SK-N-SH (cell line): ENCODE measurements at regions not wholly inside any gene's neighbourhood (a gene's known extent, or its start where the extent isn't known, plus 50 kb on each side); places are given as distances from the start of the nearest gene placed in this dataset.

Source experiments
- CTCF ChIA-PET: fragments of 300-600, 350-600 bp; formaldehyde crosslinking; extraction: SDS; loops from one replicate; lab custom pipeline; 2021; lab: Yijun Ruan, JAX
- POLR2A ChIA-PET: fragments of 350-600 bp; sonication (Branson Sonifier 250); formaldehyde crosslinking; extraction: SDS; loops from one replicate; lab custom pipeline; 2020; ENCODE audit warnings: antibody characterized with exemption, inconsistent platforms; lab: Yijun Ruan, JAX
- DNase-seq: peaks from one replicate; pipeline ENCODE4 v3.0.0; 2012
- H2AFZ ChIP-seq: fragments of 200-600 bp; sonication (generic); 2 replicates; pipeline ENCODE4 v1.8.1; 2016; ENCODE audit warnings: antibody characterized with exemption, mild to moderate bottlenecking, low read depth
- H3F3A ChIP-seq: fragments of 200-600 bp; sonication (generic); replicated peaks from 2 replicates; pipeline ENCODE3; 2016; ENCODE audit warnings: antibody characterized with exemption, mild to moderate bottlenecking; ENCODE audit not compliant: insufficient read depth
- H3K27ac ChIP-seq, 2 experiments: fragments of 200-500 bp in 1 of 2; fragments of 200-600 bp in 1 of 2; sonication (Bioruptor generic) in 1 of 2; sonication (generic), shearing (Covaris generic) in 1 of 2; 2 replicates each; pipeline versions ENCODE4 v1.5.1 to v1.6.1; 2014 to 2016; ENCODE audit warnings: low read depth in 2 of 2, inconsistent platforms in 1 of 2, low read length in 1 of 2, mild to moderate bottlenecking in 1 of 2, mixed read lengths in 1 of 2
- H3K27me3 ChIP-seq: fragments of 200-600 bp; sonication (generic), shearing (Covaris generic); 2 replicates; pipeline ENCODE4 v1.6.1; 2016; ENCODE audit warnings: mixed run types; ENCODE audit not compliant: insufficient read depth
- H3K36me3 ChIP-seq, 2 experiments: fragments of 200-500 bp in 1 of 2; fragments of 200-600 bp in 1 of 2; sonication (Bioruptor generic) in 1 of 2; sonication (generic) in 1 of 2; replicated peaks in 1 of 2; 2 replicates each; pipeline versions ENCODE3 to v1.5.1; 2014 to 2016; ENCODE audit warnings: low read length in 1 of 2, mild to moderate bottlenecking in 1 of 2; ENCODE audit not compliant: insufficient read depth in 2 of 2, control insufficient read depth in 1 of 2
- H3K4me1 ChIP-seq, 2 experiments: fragments of 200-500 bp in 1 of 2; fragments of 200-600 bp in 1 of 2; sonication (Bioruptor generic) in 1 of 2; sonication (generic), shearing (Covaris generic) in 1 of 2; 2 replicates each; pipeline versions ENCODE4 v1.5.1 to v1.6.1; 2014 to 2016; ENCODE audit warnings: low read depth in 1 of 2, low read length in 1 of 2, mixed run types in 1 of 2; ENCODE audit not compliant: insufficient read depth in 2 of 2, control insufficient read depth in 1 of 2
- H3K4me2 ChIP-seq: fragments of 200-600 bp; sonication (generic), shearing (Covaris generic); 2 replicates; pipeline ENCODE4 v1.6.1; 2017; ENCODE audit warnings: mixed run types
- H3K4me3 ChIP-seq, 2 experiments: fragments of 200-500 bp in 1 of 2; fragments of 200-600 bp in 1 of 2; sonication (Bioruptor generic) in 1 of 2; sonication (generic), shearing (Covaris generic) in 1 of 2; 2 replicates each; pipeline versions ENCODE4 v1.5.1 to v1.8.1; 2014 to 2016; ENCODE audit warnings: low read depth in 2 of 2, inconsistent platforms in 1 of 2, low read length in 1 of 2, mild to moderate bottlenecking in 1 of 2, mixed read lengths in 1 of 2, moderate library complexity in 1 of 2
- H3K79me2 ChIP-seq: fragments of 200-600 bp; sonication (generic); 2 replicates; pipeline ENCODE4 v1.8.1; 2017; ENCODE audit warnings: mild to moderate bottlenecking; ENCODE audit not compliant: insufficient read depth
- H3K9ac ChIP-seq: fragments of 200-600 bp; sonication (generic); 2 replicates; pipeline ENCODE4 v1.6.1; 2017; ENCODE audit warnings: mixed run types
- H3K9me2 ChIP-seq: fragments of 200-600 bp; sonication (generic); 2 replicates; pipeline ENCODE4 v1.6.1; 2017; ENCODE audit warnings: mixed run types
- H3K9me3 ChIP-seq: fragments of 200-600 bp; sonication (generic); 2 replicates; pipeline ENCODE4 v1.6.1; 2017; ENCODE audit warnings: mixed run types, mild to moderate bottlenecking, moderate library complexity
- H4K20me1 ChIP-seq: fragments of 200-600 bp; sonication (generic); 2 replicates; pipeline ENCODE4 v1.6.1; 2017; ENCODE audit warnings: mild to moderate bottlenecking, mixed run types; ENCODE audit not compliant: insufficient read depth
- ELF1 ChIP-seq: IDR thresholded peaks from 2 replicates; pipeline ENCODE4 v1.4.0; 2012
- EZH2phosphoT487 ChIP-seq: fragments of 200-600 bp; sonication (generic); IDR thresholded peaks from 2 replicates; pipeline ENCODE4 v1.6.1; 2017; ENCODE audit warnings: low read depth, mixed run types, mild to moderate bottlenecking, antibody characterized with exemption, moderate library complexity, borderline replicate concordance
- FOSL2 ChIP-seq: IDR thresholded peaks from 2 replicates; pipeline ENCODE4 v1.4.0; 2012; ENCODE audit warnings: low read depth, mild to moderate bottlenecking, moderate library complexity, borderline replicate concordance
- GABPA ChIP-seq: IDR thresholded peaks from 2 replicates; pipeline ENCODE4 v1.4.0; 2012; ENCODE audit warnings: low read depth, mild to moderate bottlenecking
- GATA2 ChIP-seq: sonication (generic); formaldehyde crosslinking; IDR thresholded peaks from 2 replicates; pipeline ENCODE4 v1.5.0; 2020; ENCODE audit warnings: mild to moderate bottlenecking, missing genetic modification reagents
- MEF2A ChIP-seq: IDR thresholded peaks from 2 replicates; pipeline ENCODE4 v1.4.0; 2012; ENCODE audit warnings: low read depth, borderline replicate concordance
- MXI1 ChIP-seq: IDR thresholded peaks from 2 replicates; pipeline ENCODE4 v1.6.1; 2012; ENCODE audit warnings: mild to moderate bottlenecking, low read depth, low read length, improper control_type of control experiment
- NFIC ChIP-seq: IDR thresholded peaks from 2 replicates; pipeline ENCODE4 v1.4.0; 2012; ENCODE audit warnings: borderline replicate concordance
- POLR2AphosphoS5 ChIP-seq: IDR thresholded peaks from 2 replicates; pipeline ENCODE4 v1.6.1; 2012; ENCODE audit warnings: low read depth, low read length
- RAD21 ChIP-seq: IDR thresholded peaks from 2 replicates; pipeline ENCODE4 v1.6.1; 2012; ENCODE audit warnings: mild to moderate bottlenecking, low read length
- RFX5 ChIP-seq: IDR thresholded peaks from 2 replicates; pipeline ENCODE4 v1.6.1; 2012; ENCODE audit warnings: mild to moderate bottlenecking, improper control_type of control experiment, low read length
- SIN3A ChIP-seq: IDR thresholded peaks from 2 replicates; pipeline ENCODE4 v1.6.1; 2012; ENCODE audit warnings: low read depth, mild to moderate bottlenecking, low read length, moderate library complexity, borderline replicate concordance
- SMC3 ChIP-seq: IDR thresholded peaks from 2 replicates; pipeline ENCODE4 v1.6.1; 2012; ENCODE audit warnings: low read depth, low read length, improper control_type of control experiment
- USF2 ChIP-seq: fragments of 150-350 bp; IDR thresholded peaks from 2 replicates; pipeline ENCODE4 v1.6.1; 2017; ENCODE audit warnings: antibody characterized with exemption, low read length, low read depth, borderline replicate concordance
- YY1 ChIP-seq: IDR thresholded peaks from 2 replicates; pipeline ENCODE4 v1.4.0; 2012; ENCODE audit warnings: low read depth, mild to moderate bottlenecking
- WGBS: methylation state at CpG from one replicate; pipeline ENCODE4 v1.1.6; 2017; ENCODE audit warnings: low lambda C conversion rate; 5-methylcytosine and 5-hydroxymethylcytosine counted together
- TF ChIP-seq, protein P1 (sequence below): fragments of 200-600 bp; sonication (generic); IDR thresholded peaks from 2 replicates; pipeline ENCODE4 v1.6.1; 2017; ENCODE audit warnings: antibody characterized with exemption, mild to moderate bottlenecking, moderate library complexity
- TF ChIP-seq, protein P2 (sequence below): fragments of 150-350 bp; IDR thresholded peaks from 2 replicates; pipeline ENCODE4 v1.6.1; 2016; ENCODE audit warnings: mild to moderate bottlenecking, low read depth, low read length

DNA sequence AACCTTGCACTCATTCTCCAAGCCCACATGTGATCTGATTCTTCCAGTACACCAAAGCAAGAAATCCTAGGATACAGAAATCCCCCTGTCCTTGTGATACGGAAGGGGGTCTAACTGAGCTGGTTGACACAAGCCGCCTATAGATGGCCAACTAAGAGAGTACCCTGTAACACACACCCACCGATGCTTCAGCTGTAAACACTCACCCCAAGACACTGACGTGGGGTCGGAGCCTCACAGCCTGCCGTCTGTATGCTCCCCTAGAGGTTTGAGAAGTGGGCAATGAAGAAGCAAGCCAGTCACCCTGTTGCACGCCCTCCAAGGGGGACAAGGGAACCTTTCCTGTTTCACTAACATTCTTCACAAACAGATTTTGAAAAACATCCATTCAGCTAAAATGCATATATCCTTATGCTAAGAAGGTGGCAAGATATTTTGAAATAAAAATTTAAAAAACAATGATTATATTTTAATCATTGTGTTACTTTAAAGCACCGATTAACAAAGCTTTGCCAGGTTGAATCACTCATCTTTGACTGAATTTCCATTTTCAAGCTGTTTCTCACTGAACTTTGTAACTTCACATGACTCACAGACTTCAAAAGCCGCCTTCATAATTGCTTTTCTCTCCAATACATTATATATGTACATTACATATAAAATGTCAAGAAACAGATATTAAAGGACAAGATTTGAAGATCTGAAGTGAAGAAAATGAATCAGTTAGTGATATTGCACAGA lies 329.3 kb downstream of the ARL4A start:
- Histone ChIP-seq H3K9me2 (no peaks in the 10 kb centered on the region), H3K27ac (no peak overlapping the region), H3K9me3 (no peaks in the 10 kb centered on the region), H3K4me3 (no peak overlapping the region), H3K9ac (no peak overlapping the region), H3K4me1 (no peaks in the 10 kb centered on the region), H3K27me3 (peaks cover 4% of the 10 kb centered on the region; the same call in 1 of the 2 replicates), H3K79me2 (no peaks in the 10 kb centered on the region), H3K36me3 (no peaks in the 10 kb centered on the region), H3K4me2 (0 out of 2 replicates have a peak overlapping the region, but pooled peaks have one; percentile 17), H2AFZ (no peak overlapping the region), H3F3A (no peaks in the 10 kb centered on the region), H4K20me1 (no peaks in the 10 kb centered on the region)
- WGBS = 26% methylated on average over 9 of the region's 9 CpGs
- POLR2A ChIA-PET = no interaction called here
- TF ChIP-seq EZH2phosphoT487 = no peak
- TF ChIP-seq ELF1 = no peak
- no peak for TF ChIP-seq MXI1
- TF ChIP-seq GABPA = no peak
- no peak for TF ChIP-seq MEF2A
- no peak for TF ChIP-seq POLR2AphosphoS5
- TF ChIP-seq, protein P1, sequence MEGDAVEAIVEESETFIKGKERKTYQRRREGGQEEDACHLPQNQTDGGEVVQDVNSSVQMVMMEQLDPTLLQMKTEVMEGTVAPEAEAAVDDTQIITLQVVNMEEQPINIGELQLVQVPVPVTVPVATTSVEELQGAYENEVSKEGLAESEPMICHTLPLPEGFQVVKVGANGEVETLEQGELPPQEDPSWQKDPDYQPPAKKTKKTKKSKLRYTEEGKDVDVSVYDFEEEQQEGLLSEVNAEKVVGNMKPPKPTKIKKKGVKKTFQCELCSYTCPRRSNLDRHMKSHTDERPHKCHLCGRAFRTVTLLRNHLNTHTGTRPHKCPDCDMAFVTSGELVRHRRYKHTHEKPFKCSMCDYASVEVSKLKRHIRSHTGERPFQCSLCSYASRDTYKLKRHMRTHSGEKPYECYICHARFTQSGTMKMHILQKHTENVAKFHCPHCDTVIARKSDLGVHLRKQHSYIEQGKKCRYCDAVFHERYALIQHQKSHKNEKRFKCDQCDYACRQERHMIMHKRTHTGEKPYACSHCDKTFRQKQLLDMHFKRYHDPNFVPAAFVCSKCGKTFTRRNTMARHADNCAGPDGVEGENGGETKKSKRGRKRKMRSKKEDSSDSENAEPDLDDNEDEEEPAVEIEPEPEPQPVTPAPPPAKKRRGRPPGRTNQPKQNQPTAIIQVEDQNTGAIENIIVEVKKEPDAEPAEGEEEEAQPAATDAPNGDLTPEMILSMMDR = no peak
- TF ChIP-seq RAD21 = no peak
- TF ChIP-seq SIN3A = no peak
- TF ChIP-seq SMC3 = no peak
- TF ChIP-seq GATA2 (CRISPR knock-in tag) = no peak
- TF ChIP-seq YY1 = no peak
- no peak for TF ChIP-seq RFX5
- no peak for TF ChIP-seq NFIC
- TF ChIP-seq, protein P2, sequence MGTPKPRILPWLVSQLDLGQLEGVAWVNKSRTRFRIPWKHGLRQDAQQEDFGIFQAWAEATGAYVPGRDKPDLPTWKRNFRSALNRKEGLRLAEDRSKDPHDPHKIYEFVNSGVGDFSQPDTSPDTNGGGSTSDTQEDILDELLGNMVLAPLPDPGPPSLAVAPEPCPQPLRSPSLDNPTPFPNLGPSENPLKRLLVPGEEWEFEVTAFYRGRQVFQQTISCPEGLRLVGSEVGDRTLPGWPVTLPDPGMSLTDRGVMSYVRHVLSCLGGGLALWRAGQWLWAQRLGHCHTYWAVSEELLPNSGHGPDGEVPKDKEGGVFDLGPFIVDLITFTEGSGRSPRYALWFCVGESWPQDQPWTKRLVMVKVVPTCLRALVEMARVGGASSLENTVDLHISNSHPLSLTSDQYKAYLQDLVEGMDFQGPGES = no peak
- CTCF ChIA-PET = interaction anchor here (1.3 kb wide), 1 partner anchor 330 kb away, joined by 4 read pairs; the partner anchor contains the start of gene ARL4A
- no peak for DNase-seq

DNA sequence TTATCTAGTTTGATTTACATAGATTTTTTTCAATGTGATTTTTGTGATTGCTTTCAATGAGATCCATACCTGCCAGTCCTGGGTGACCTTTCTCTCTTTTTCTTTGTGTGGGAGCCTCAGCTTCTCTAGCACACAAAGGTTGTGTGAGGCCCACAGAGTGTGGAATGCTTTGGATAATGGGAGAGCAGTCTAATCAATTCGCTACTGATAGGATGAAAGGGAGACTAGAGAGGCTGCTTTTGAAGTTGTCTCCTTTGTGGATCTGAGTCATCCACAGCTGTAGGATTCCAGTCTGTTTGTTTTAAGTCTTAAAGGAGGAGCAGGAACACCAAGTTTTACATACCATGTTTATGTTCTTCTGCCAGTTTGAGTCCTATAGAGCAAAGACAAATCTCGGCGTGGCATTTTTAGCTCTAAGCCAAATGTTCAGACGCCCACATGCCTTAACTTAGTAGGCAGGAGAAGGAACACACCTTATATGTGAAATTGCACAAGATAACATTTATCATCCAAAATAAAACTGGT lies 330.0 kb downstream of the ARL4A start:
- no peaks in the 10 kb centered on the region for H3K9me2 ChIP-seq
- CTCF ChIA-PET = interaction anchor here (1.3 kb wide), 1 partner anchor 331 kb away, joined by 4 read pairs; the partner anchor contains the start of gene ARL4A
- H3K4me2 ChIP-seq = 0 out of 2 replicates have a peak overlapping the region, but pooled peaks have one; percentile 17
- 1% methylated on average over 4 of the region's 4 CpGs for WGBS
- POLR2A ChIA-PET = no interaction called here
- TF ChIP-seq FOSL2 (0 out of 2 replicates have a peak, but pooled peaks have one; percentile 11), USF2 (no peak)
- no peaks in the 10 kb centered on the region for H3K9me3 ChIP-seq
- no peaks in the 10 kb centered on the region for H3K4me1 ChIP-seq
- peaks cover 4% of the 10 kb centered on the region; the same call in 1 of the 2 replicates for H3K27me3 ChIP-seq
- H3K4me3 ChIP-seq = no peak overlapping the region
- no peak for DNase-seq
- no peaks in the 10 kb centered on the region for H3K36me3 ChIP-seq
- no peak overlapping the region for H2AFZ ChIP-seq
- no peak overlapping the region for H3K27ac ChIP-seq
- no peak overlapping the region for H3K9ac ChIP-seq
- H4K20me1 ChIP-seq = no peaks in the 10 kb centered on the region
- no peaks in the 10 kb centered on the region for H3K79me2 ChIP-seq
- no peaks in the 10 kb centered on the region for H3F3A ChIP-seq
